HepG2 (cell line): ENCODE measurements at regions not wholly inside any gene's neighbourhood (a gene's known extent, or its start where the extent isn't known, plus 50 kb on each side); places are given as distances from the start of the nearest gene placed in this dataset.

ENCODE experiments used
- ATF4 ChIP-seq, 2 experiments: fragments of 450-650 bp in 1 of 2; sonication (generic) in 1 of 2; formaldehyde crosslinking; IDR thresholded peaks; 2 replicates each; pipeline versions ENCODE4 v1.5.0 to v1.8.0; 2020 to 2022; ENCODE audit warnings: mild to moderate bottlenecking in 1 of 2, missing genetic modification reagents in 1 of 2
- ATF7 ChIP-seq, 2 experiments: fragments of 450-650 bp in 1 of 2; sonication (generic) in 1 of 2; formaldehyde crosslinking in 1 of 2; IDR thresholded peaks; 2 replicates each; pipeline versions ENCODE4 v1.4.0 to v1.6.1; 2016 to 2020; ENCODE audit warnings: antibody characterized with exemption in 1 of 2, mild to moderate bottlenecking in 1 of 2, missing genetic modification reagents in 1 of 2
- ERF ChIP-seq: IDR thresholded peaks from 2 replicates; pipeline ENCODE4 v1.6.1; 2018; ENCODE audit warnings: missing biosample characterization, missing genetic modification reagents
- FOXP1 ChIP-seq, 2 experiments: fragments of 450-650 bp in 1 of 2; IDR thresholded peaks; 2 replicates each; pipeline ENCODE4 v1.6.1; 2017 to 2018; ENCODE audit warnings: antibody characterized with exemption in 1 of 2
- HNF4G ChIP-seq, 2 experiments: sonication (generic) in 1 of 2; formaldehyde crosslinking in 1 of 2; IDR thresholded peaks; 2 replicates each; pipeline versions ENCODE4 v1.4.0 to v1.6.1; 2011 to 2020; ENCODE audit warnings: borderline replicate concordance in 2 of 2, low read depth in 2 of 2, mild to moderate bottlenecking in 2 of 2, low read length in 1 of 2, missing genetic modification reagents in 1 of 2, moderate library complexity in 1 of 2
- ISL2 ChIP-seq: sonication (generic); formaldehyde crosslinking; IDR thresholded peaks from 2 replicates; pipeline ENCODE4 v1.5.0; 2020; ENCODE audit warnings: missing genetic modification reagents
- MEF2D ChIP-seq: sonication (generic); formaldehyde crosslinking; IDR thresholded peaks from 2 replicates; pipeline ENCODE4 v1.5.1; 2020; ENCODE audit warnings: mild to moderate bottlenecking, missing genetic modification reagents
- NCOA2 ChIP-seq: sonication (generic); formaldehyde crosslinking; IDR thresholded peaks from 2 replicates; pipeline ENCODE4 v1.8.0; 2022; ENCODE audit warnings: inconsistent platforms
- RARA ChIP-seq: IDR thresholded peaks from 2 replicates; pipeline ENCODE4 v1.6.1; 2016; ENCODE audit warnings: missing genetic modification reagents, missing compliant biosample characterization
- RFXANK ChIP-seq: IDR thresholded peaks from 2 replicates; pipeline ENCODE4 v1.6.1; 2016
- SALL2 ChIP-seq: sonication (generic); formaldehyde crosslinking; IDR thresholded peaks from 2 replicates; pipeline ENCODE4 v1.8.1; 2023; ENCODE audit warnings: mild to moderate bottlenecking, missing genetic modification reagents, inconsistent platforms
- SAP130 ChIP-seq: IDR thresholded peaks from 2 replicates; pipeline ENCODE4 v1.6.1; 2016; ENCODE audit warnings: low read depth
- SOX5 ChIP-seq: IDR thresholded peaks from 2 replicates; pipeline ENCODE4 v1.6.1; 2016; ENCODE audit warnings: borderline replicate concordance
- ZNF20 ChIP-seq: sonication (generic); formaldehyde crosslinking; IDR thresholded peaks from 2 replicates; pipeline ENCODE4 v1.4.0; 2020; ENCODE audit warnings: mild to moderate bottlenecking, moderate library complexity, missing genetic modification reagents
- ZNF256 ChIP-seq: sonication (generic); formaldehyde crosslinking; conservative IDR thresholded peaks from 2 replicates; pipeline ENCODE4 v1.4.0; 2020; ENCODE audit warnings: missing genetic modification reagents
- TF ChIP-seq, protein P1 (sequence below): sonication (generic); formaldehyde crosslinking; IDR thresholded peaks from 2 replicates; pipeline ENCODE4 v1.8.0; 2022; ENCODE audit warnings: low read depth, missing genetic modification reagents
- TF ChIP-seq, protein P2 (sequence below): IDR thresholded peaks from 2 replicates; pipeline ENCODE4 v1.6.1; 2012; ENCODE audit warnings: low read depth, low read length, improper control_type of control experiment
- TF ChIP-seq, protein P3 (sequence below): sonication (generic); formaldehyde crosslinking; IDR thresholded peaks from 2 replicates; pipeline ENCODE4 v1.5.0; 2020; ENCODE audit warnings: missing genetic modification reagents, mild to moderate bottlenecking, borderline replicate concordance
- TF ChIP-seq, protein P4 (sequence below): sonication (generic); formaldehyde crosslinking; IDR thresholded peaks from 2 replicates; pipeline ENCODE4 v1.4.0; 2020; ENCODE audit warnings: missing genetic modification reagents, borderline replicate concordance
- TF ChIP-seq, protein P5 (sequence below): sonication (generic); formaldehyde crosslinking; IDR thresholded peaks from 2 replicates; pipeline ENCODE4 v1.4.0; 2020; ENCODE audit warnings: missing genetic modification reagents

DNA sequence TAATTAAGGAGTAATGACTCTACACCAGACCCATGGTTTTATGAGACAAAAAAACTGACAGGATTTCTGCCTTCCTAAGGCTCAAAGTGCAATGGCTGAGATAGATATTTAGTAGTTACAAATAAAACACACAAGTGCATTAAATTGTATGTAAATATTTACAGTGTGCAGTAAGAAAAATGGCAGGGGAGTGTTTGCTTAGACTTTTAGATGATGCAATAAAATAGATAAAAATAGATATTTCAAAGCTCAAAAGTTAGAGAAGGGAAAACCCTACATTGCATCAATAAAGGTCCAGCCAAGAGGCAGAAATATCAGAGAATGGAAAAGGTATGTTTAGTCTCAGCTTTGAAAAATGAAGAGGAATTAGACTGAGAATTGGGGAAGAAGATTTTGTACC, 226.3 kb upstream of the FGGY start (continued):
- TF ChIP-seq, protein P1, sequence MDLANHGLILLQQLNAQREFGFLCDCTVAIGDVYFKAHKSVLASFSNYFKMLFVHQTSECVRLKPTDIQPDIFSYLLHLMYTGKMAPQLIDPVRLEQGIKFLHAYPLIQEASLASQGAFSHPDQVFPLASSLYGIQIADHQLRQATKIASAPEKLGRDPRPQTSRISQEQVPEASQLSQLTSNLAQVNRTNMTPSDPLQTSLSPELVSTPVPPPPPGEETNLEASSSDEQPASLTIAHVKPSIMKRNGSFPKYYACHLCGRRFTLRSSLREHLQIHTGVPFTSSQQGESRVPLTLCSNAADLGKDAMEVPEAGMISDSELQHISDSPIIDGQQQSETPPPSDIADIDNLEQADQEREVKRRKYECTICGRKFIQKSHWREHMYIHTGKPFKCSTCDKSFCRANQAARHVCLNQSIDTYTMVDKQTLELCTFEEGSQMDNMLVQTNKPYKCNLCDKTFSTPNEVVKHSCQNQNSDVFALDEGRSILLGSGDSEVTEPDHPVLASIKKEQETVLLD (CRISPR knock-in tag), result no peak
- TF ChIP-seq NCOA2 (CRISPR knock-in tag), result peak; percentile 55
- TF ChIP-seq SAP130, result 0 out of 2 replicates have a peak, but pooled peaks have one; percentile 25
- TF ChIP-seq FOXP1 (IDR thresholded peaks at IDR 0.05), result no peak
- TF ChIP-seq FOXP1 (CRISPR knock-in tag; IDR thresholded peaks at IDR 0.05), result peak; percentile 44
- no peak for TF ChIP-seq HNF4G (IDR thresholded peaks at IDR 0.05; ENCODE audit: borderline replicate concordance, low read depth, low read length)
- no peak for TF ChIP-seq HNF4G (CRISPR knock-in tag; IDR thresholded peaks at IDR 0.05; ENCODE audit: borderline replicate concordance, low read depth)
- no peak for TF ChIP-seq ZNF256
- TF ChIP-seq ATF4 (CRISPR knock-in tag; IDR thresholded peaks at IDR 0.05), result peak; percentile 88 to 89
- TF ChIP-seq, protein P2, sequence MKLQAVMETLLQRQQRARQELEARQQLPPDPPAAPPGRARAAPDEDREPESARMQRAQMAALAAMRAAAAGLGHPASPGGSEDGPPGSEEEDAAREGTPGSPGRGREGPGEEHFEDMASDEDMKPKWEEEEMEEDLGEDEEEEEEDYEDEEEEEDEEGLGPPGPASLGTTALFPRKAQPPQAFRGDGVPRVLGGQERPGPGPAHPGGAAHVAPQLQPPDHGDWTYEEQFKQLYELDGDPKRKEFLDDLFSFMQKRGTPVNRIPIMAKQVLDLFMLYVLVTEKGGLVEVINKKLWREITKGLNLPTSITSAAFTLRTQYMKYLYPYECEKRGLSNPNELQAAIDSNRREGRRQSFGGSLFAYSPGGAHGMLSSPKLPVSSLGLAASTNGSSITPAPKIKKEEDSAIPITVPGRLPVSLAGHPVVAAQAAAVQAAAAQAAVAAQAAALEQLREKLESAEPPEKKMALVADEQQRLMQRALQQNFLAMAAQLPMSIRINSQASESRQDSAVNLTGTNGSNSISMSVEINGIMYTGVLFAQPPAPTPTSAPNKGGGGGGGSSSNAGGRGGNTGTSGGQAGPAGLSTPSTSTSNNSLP, result peak; percentile 87
- peak; percentile 11; the same call in 1 of the 2 replicates for TF ChIP-seq SOX5
- peak; percentile 82 for TF ChIP-seq MEF2D (CRISPR knock-in tag)
- TF ChIP-seq ISL2 (CRISPR knock-in tag), result peak; percentile 61; the same call in 1 of the 2 replicates
- TF ChIP-seq, protein P3, sequence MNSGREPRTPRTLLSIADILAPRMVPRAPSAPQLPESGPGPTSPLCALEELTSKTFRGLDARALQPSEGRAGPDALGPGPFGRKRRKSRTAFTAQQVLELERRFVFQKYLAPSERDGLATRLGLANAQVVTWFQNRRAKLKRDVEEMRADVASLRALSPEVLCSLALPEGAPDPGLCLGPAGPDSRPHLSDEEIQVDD, result no peak
- TF ChIP-seq ATF7 (IDR thresholded peaks at IDR 0.05), result peak; percentile 51; the same call in 1 of the 2 replicates
- no peak for TF ChIP-seq ATF7 (CRISPR knock-in tag; IDR thresholded peaks at IDR 0.05)
- no peak for TF ChIP-seq RFXANK (CRISPR knock-in tag)
- TF ChIP-seq, protein P4, sequence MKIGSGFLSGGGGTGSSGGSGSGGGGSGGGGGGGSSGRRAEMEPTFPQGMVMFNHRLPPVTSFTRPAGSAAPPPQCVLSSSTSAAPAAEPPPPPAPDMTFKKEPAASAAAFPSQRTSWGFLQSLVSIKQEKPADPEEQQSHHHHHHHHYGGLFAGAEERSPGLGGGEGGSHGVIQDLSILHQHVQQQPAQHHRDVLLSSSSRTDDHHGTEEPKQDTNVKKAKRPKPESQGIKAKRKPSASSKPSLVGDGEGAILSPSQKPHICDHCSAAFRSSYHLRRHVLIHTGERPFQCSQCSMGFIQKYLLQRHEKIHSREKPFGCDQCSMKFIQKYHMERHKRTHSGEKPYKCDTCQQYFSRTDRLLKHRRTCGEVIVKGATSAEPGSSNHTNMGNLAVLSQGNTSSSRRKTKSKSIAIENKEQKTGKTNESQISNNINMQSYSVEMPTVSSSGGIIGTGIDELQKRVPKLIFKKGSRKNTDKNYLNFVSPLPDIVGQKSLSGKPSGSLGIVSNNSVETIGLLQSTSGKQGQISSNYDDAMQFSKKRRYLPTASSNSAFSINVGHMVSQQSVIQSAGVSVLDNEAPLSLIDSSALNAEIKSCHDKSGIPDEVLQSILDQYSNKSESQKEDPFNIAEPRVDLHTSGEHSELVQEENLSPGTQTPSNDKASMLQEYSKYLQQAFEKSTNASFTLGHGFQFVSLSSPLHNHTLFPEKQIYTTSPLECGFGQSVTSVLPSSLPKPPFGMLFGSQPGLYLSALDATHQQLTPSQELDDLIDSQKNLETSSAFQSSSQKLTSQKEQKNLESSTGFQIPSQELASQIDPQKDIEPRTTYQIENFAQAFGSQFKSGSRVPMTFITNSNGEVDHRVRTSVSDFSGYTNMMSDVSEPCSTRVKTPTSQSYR (CRISPR knock-in tag), result no peak
- TF ChIP-seq RARA (CRISPR knock-in tag), result peak; percentile 49; the same call in 1 of the 2 replicates
- TF ChIP-seq SALL2 (CRISPR knock-in tag), result no peak
- TF ChIP-seq, protein P5, sequence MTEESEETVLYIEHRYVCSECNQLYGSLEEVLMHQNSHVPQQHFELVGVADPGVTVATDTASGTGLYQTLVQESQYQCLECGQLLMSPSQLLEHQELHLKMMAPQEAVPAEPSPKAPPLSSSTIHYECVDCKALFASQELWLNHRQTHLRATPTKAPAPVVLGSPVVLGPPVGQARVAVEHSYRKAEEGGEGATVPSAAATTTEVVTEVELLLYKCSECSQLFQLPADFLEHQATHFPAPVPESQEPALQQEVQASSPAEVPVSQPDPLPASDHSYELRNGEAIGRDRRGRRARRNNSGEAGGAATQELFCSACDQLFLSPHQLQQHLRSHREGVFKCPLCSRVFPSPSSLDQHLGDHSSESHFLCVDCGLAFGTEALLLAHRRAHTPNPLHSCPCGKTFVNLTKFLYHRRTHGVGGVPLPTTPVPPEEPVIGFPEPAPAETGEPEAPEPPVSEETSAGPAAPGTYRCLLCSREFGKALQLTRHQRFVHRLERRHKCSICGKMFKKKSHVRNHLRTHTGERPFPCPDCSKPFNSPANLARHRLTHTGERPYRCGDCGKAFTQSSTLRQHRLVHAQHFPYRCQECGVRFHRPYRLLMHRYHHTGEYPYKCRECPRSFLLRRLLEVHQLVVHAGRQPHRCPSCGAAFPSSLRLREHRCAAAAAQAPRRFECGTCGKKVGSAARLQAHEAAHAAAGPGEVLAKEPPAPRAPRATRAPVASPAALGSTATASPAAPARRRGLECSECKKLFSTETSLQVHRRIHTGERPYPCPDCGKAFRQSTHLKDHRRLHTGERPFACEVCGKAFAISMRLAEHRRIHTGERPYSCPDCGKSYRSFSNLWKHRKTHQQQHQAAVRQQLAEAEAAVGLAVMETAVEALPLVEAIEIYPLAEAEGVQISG (CRISPR knock-in tag), result no peak
- TF ChIP-seq ZNF20 (CRISPR knock-in tag), result no peak
- TF ChIP-seq ERF (CRISPR knock-in tag), result no peak
